NCI-H2196 (cell line): ENCODE measurements at regions not wholly inside any gene's neighbourhood (a gene's known extent, or its start where the extent isn't known, plus 50 kb on each side); places are given as distances from the start of the nearest gene placed in this dataset.
"Not testable (repeated sequence)": the region's sequence is repeated elsewhere in the genome, so short reads cannot be mapped to it uniquely, and the experiment has no call there.

Source experiments
- DNase-seq: peaks from one replicate; lab custom pipeline; 2025; ENCODE audit not compliant: unreplicated experiment; lab: John Stamatoyannopoulos, UW

DNA sequence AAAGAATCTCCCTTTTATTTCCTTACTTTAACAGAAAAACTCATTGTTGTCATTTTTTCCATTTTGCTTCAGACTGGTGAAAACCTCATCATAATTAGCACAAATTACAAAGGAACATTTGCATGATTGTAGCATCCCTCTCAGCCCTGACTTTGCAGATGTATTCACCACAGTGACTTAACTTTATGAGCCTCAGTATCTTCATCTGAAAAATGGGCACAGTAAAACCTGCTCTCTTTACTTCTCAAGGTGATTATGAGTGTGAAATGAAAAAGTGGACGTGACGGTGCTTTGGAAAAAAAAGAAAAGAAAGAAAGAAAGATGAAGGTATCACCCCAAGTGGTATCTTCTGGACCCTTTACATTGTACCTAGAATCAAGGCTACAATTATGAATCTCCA, 193.4 kb upstream of the TOX3 start:
- no peak for DNase-seq

DNA sequence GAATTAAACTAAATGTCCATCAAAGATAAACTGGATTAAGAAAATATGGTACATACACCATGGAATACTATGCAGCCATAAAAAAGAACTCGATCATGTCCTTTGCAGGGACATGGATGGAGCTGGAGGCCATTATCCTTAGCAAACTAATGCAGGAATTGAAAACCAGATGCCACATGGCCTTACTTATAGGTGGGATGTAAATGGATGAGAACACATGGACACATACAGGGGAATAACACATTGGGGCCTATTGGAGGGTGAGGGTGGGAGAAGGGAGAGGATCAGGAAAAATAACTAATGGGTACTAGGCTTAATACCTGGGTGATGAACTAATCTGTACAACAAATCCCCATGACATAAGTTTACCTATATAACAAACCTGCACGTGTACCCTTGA, 192.0 kb upstream of the TOX3 start:
- not testable (repeated sequence) for DNase-seq

DNA sequence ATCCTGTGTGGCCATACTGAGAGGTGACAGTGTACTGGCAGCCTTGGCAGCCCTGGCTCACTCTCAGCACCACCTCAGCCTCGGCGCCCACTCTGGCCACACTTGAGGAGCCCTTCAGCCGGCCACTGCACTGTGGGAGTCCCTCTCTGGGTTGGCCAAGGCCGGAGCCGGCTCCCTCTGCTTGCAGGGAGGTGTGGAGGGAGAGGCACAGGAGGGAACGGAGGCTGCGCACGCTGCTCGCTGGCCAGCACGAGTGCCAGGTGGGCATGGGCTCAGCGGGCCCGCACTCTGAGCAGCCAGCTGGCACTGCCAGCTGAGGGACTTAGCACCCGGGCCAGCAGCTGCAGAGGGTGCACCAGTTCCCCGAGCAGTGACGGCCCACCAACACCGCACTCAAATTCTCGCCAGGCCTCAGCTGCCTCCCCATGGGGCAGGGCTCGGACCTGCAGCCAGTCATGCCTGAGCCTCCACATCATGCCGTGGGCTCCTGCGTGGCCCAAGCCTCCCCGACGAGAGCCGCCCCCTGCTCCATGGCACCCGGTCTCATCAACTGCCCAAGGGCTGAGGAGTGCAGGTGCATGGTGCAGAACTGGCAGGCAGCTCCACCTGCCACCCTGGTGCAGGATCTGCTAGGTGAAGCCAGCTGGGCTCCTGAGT, 184.4 kb upstream of the TOX3 start:
- DNase-seq = no peak

GRCh38 chr16:52729731-52730130, 182.8 kb upstream of the TOX3 start:
- no peak for DNase-seq

GRCh38 chr16:52727849-52728248, 180.9 kb upstream of the TOX3 start:
- DNase-seq = no peak

- no peak for DNase-seq
Measured at GRCh38 chr16:52727441-52727840, 180.5 kb upstream of the TOX3 start.

GRCh38 chr16:52725461-52725860, 178.5 kb upstream of the TOX3 start:
- DNase-seq = no peak

GRCh38 chr16:52725043-52725442, 178.1 kb upstream of the TOX3 start:
- no peak for DNase-seq

DNA sequence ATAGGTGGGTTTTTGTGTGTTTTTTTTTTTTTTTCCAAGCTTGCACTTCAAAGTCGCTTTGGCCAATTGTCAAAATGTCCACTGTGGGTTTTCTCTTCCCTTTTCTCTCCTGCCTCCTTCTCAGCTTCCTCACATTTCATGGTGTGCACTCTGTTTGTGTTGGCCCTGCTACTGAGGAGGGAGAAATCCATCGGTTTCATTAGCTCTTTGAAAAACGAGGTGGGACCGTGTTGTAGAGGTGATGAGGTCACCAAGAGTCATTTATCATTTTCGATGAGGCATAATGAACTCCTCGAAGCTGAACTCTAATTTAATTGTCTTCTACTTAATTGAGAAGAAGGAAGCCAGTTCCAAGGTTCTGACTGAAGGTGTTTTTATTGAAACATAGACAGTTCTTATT, 174.4 kb upstream of the TOX3 start:
- no peak for DNase-seq

GRCh38 chr16:52718046-52718445, 171.1 kb upstream of the TOX3 start:
- DNase-seq = no peak

DNA sequence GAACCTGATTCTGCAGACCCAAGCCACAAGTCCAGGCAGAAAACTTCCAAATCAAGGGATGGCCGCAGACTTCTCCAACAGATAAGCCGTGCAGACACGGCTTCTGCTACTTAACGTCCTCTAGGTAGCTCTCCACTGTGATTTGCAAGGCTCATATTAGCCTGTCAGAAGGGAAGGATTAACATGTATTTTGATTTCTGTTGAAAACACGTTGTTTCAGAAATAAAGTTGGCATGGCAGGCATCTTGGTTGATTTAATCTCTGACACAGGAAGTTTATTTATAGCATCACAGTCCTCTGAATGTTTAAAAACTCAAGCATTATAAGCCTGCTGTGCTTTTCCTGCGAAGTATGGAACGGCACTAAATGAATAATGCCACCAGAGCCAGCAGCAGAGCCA, 166.8 kb upstream of the TOX3 start:
- no peak for DNase-seq

GRCh38 chr16:52709306-52709705, 162.4 kb upstream of the TOX3 start:
- DNase-seq = no peak

DNA sequence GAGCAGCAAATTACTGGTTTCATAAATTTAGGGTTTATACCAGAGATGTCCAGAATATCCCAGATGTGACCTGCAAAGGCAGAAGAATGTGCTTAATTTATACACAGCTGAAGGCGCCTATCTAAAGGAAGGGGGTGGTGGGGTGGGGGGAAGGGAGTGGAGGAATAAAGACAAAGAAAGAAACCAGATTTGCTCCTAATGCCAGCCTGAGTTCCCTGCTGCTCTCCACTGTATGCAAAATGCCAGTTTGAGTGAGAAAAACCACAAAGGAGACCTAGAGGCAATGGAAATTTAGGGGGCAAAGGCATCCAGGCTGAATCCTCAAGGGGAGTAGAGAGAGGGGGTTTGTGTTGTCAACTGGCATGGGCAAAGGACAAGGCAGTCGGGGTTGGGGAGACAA, 161.5 kb upstream of the TOX3 start:
- no peak for DNase-seq

GRCh38 chr16:52707676-52708337, 160.9 kb upstream of the TOX3 start:
- DNase-seq = no peak

DNA sequence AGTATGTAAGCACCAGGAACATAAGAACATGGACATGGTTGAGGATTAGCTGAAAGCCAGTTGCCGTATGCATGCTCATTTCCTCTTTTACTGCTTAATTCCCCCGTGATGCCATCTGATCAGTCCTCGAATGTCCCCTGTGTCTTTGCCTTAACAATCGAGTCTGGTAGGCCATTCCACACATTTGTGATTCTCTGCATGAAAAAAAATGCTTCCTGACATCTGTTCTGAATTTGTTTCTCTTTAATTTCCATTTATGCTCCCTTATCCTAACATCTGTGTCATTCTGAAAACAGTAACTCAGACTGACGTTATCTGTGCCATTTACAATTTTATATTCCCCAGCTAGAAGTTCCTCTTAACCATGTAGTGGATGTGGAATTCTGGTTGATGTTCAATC, 158.2 kb upstream of the TOX3 start:
- no peak for DNase-seq

- DNase-seq = no peak
Measured at GRCh38 chr16:52697971-52698370, 151.0 kb upstream of the TOX3 start.

- DNase-seq = no peak
Measured at GRCh38 chr16:52696126-52696525, 149.2 kb upstream of the TOX3 start.

DNA sequence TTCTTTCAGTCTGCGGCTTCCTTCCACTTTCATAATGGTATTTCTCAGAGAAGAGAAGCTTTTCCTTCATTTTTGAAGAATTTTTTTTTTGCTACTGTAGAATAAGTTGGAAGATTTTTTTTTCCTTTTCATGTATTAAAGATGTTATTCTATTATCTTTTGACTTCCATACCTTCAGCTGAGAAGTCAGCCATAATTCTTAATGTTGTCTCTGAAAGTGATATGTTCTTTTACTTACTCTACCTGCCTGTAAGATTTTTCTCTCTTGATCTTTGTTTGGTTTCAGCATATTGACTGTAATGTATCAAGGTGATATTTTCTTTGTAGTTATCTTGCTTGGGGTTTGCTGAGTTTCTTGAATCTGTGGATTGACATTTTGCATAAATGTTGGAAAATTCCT, 143.5 kb upstream of the TOX3 start:
- no peak for DNase-seq

DNA sequence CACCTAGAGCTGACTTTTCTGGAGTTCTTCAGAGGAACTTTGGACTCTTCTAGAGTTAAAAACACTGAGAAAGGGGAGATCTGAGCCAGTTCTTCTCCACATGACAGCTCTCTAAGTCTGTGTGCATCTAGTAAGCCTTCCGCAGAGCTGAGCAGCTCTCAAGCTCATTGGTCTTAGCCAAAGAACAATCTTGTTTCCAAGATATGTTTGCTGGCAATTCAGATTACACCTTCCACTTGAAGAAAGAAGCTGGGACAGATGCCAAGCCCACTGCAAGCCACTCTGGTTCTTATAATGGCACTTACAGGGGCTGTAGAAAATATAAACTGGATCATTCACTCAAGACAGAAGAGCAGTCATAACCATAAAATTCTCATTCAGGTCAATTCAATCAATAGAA, 134.1 kb upstream of the TOX3 start:
- DNase-seq = no peak

GRCh38 chr16:52677501-52677900, 130.6 kb upstream of the TOX3 start:
- DNase-seq = no peak

DNA sequence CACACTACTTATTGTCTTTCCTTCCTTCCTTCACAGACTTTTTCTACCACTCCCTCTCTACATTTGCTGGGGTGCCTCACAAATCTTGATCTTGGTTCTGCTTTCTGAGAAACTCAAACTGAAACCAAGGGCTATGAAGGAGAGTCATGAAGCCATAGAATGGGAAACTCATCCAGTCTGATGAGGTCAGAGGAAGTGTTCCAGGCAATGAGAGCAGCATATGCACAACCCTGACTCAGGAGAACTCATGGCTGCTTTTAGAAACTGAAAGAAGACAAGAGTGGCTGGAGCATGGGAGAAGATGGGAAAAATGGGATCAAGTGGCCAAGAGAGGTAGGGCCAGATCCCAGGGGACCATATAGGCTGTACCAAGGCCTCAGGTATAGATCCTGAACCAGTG, 130.0 kb upstream of the TOX3 start:
- no peak for DNase-seq

DNA sequence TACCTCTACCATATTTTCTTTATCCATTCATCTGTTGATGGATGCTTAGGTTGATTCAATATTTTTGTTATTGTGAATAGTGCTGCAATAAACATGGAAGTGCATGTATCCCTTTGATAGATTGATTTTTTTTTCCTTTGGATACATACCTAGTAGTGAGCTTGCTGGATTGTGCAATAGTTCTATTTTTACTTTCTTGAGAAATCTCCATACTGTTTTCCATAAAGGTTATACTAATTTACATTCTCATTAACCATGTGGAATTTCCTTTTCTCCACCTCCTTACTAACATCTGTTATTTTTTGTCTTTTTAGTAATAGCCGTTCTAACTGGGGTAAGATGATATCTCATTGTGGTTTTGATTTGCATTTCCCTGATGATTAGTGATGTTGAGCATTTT, 124.6 kb upstream of the TOX3 start:
- DNase-seq = no peak

DNA sequence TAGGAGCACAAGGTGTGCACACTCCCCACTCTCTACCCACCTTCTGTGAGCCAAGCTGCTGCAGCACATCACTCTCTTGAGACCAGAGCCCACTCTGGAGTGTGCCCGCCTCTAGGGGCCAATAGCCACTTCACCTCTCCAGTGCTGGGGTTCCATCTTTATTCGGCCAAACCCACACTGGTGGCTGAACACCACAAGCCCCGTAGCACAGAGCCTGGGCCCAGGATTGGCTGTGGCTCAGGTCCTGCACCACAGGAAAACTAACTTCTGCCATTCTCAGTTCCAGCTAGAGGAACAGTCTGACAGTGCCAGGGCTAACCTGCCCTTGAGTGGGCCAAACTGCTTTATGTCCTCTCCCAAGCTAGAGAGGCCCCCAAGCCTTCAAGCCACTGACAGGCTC, 111.0 kb upstream of the TOX3 start:
- no peak for DNase-seq
